CD4-positive, alpha-beta memory T cell (primary cell): ENCODE measurements at regions not wholly inside any gene's neighbourhood (a gene's known extent, or its start where the extent isn't known, plus 50 kb on each side); places are given as distances from the start of the nearest gene placed in this dataset.

Source experiments
- CTCF ChIA-PET: fragments of 350-600 bp; sonication (Branson Sonifier 250); formaldehyde crosslinking; loops from one replicate; lab custom pipeline; 2021; ENCODE audit warnings: inconsistent platforms; ENCODE audit not compliant: partially characterized antibody; lab: Charles Lee
- POLR2A ChIA-PET: fragments of 350-600 bp; sonication (Branson Sonifier 250); formaldehyde crosslinking; loops from one replicate; lab custom pipeline; 2021; ENCODE audit not compliant: partially characterized antibody; lab: Charles Lee
- DNase-seq, 5 donors: peaks; one replicate each; pipeline versions ENCODE4 v3.0.0 to v3.0.0-alpha.2; 2020 to 2022; ENCODE audit warnings: mixed read lengths in 1 of 5
- H3K27ac ChIP-seq: one replicate; pipeline ENCODE4 v1.7.0; 2013; ENCODE audit warnings: low read depth, low read length
- H3K27me3 ChIP-seq: 2 replicates; pipeline ENCODE4 v1.7.0; 2013; ENCODE audit warnings: mild to moderate bottlenecking, low read length, moderate library complexity; ENCODE audit not compliant: insufficient read depth
- H3K36me3 ChIP-seq: 2 replicates; pipeline ENCODE4 v1.7.0; 2013; ENCODE audit warnings: mild to moderate bottlenecking, low read length, moderate library complexity; ENCODE audit not compliant: insufficient read depth
- H3K4me1 ChIP-seq: 2 replicates; pipeline ENCODE4 v1.7.0; 2013; ENCODE audit warnings: mild to moderate bottlenecking, low read length, moderate library complexity; ENCODE audit not compliant: insufficient read depth
- H3K4me3 ChIP-seq, 2 donors: one replicate each; pipeline ENCODE4 v1.7.0; 2013; ENCODE audit warnings: low read length in 2 of 2, mild to moderate bottlenecking in 1 of 2
- H3K9me3 ChIP-seq, 2 donors: one replicate each; pipeline ENCODE4 v1.7.0; 2013; ENCODE audit warnings: low read length in 2 of 2, control low read depth in 1 of 2; ENCODE audit not compliant: control insufficient read depth in 1 of 2
- H3K27ac Mint-ChIP-seq, 7 donors: one replicate each; pipeline ENCODE4 v1.8.0; 2020 to 2021; ENCODE audit warnings: mixed read lengths in 7 of 7, mild to moderate bottlenecking in 6 of 7, inconsistent platforms in 3 of 7, moderate library complexity in 3 of 7
- H3K27me3 Mint-ChIP-seq, 2 donors: one replicate each; pipeline ENCODE4 v1.8.0; 2020 to 2021; ENCODE audit warnings: mixed read lengths in 2 of 2
- H3K36me3 Mint-ChIP-seq, 2 donors: one replicate each; pipeline ENCODE4 v1.8.0; 2020 to 2021; ENCODE audit warnings: mixed read lengths in 2 of 2, inconsistent platforms in 1 of 2, mild to moderate bottlenecking in 1 of 2
- H3K4me1 Mint-ChIP-seq, 4 donors: one replicate each; pipeline ENCODE4 v1.8.0; 2020 to 2021; ENCODE audit warnings: mixed read lengths in 4 of 4, mild to moderate bottlenecking in 1 of 4
- H3K4me3 Mint-ChIP-seq, 8 donors: one replicate each; pipeline ENCODE4 v1.8.0; 2020 to 2021; ENCODE audit warnings: mixed read lengths in 8 of 8, mild to moderate bottlenecking in 7 of 8, moderate library complexity in 6 of 8, inconsistent platforms in 3 of 8
- H3K9me3 Mint-ChIP-seq, 8 donors: one replicate each; pipeline ENCODE4 v1.8.0; 2020 to 2021; ENCODE audit warnings: mixed read lengths in 8 of 8, mild to moderate bottlenecking in 5 of 8, inconsistent platforms in 3 of 8, moderate library complexity in 1 of 8
- intact Hi-C: fragments of 100-400 bp; cut with micrococcal nuclease; formaldehyde crosslinking; loops from one replicate; pipeline ENCODE4 v1.15.1; 2023

DNA sequence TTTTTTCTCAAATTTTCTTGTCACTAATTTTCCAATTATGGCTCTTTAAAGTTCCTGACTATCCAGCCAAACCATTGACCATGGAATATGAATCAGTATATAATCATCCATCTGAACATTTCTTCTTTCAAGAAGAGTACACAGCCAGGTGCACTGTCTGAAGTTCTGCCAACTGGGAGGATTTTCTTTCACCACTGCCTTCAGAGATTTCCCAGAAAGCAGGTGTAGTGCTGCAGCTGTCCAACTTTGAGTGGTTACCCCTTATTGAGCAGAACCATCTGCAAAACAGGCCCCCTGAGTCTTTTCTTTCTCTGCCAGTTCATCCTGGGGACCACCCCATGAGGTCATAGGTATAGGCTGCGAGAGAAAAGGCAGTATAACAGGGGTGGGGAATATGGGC lies 1213.2 kb downstream of the RAPGEF2 start:
- peaks cover 0 to 4% of the 10 kb centered on the region in 2 donors for H3K9me3 ChIP-seq
- H3K27ac ChIP-seq = no peak overlapping the region
- H3K27me3 ChIP-seq = no peaks in the 10 kb centered on the region
- intact Hi-C loops = no loop called here
- Mint-ChIP-seq H3K4me1 (no peaks in the 10 kb centered on the region), H3K36me3 (no peaks in the 10 kb centered on the region), H3K4me3 (no peak overlapping the region), H3K27me3 (no peaks in the 10 kb centered on the region), H3K9me3 (peaks cover 0 to 7% (median 3%) of the 10 kb centered on the region in 8 donors), H3K27ac (no peak overlapping the region)
- no peaks in the 10 kb centered on the region for H3K4me1 ChIP-seq
- DNase-seq = no peak
- no peak overlapping the region for H3K4me3 ChIP-seq
- ChIA-PET POLR2A (no interaction called here), CTCF (no interaction called here)
- no peaks in the 10 kb centered on the region for H3K36me3 ChIP-seq

DNA sequence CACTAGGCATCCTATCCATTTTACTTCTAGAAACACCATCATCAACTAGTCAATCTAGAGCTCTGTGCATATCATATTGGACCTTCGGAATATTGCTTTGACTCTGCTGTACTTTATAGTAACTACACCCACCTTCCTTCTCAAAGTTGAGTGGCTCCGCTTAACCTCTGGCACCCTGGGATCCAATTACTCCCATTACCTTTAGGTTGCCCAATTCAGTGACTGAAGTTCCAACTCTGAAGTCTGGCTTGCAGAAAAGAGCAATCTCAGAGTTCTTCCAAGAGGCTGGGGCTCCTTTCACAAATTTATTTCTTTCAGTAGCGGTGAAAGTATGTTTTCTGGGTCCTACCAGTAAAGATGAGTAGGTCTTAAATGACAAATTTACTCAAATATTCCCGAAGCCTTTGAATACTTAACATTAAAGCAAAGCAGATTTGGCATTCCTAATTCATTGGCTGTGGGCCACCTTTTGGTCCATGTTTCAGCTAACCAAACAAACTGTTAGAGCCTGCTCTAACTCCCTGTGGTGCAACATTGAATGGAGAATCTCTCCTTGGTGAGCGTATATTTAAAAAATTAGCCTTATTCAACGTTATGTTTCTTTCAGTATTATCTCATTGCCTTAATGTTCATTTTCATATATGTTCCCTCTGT lies 1215.8 kb downstream of the RAPGEF2 start:
- Mint-ChIP-seq H3K4me1 (no peaks in the 10 kb centered on the region), H3K27me3 (no peaks in the 10 kb centered on the region), H3K9me3 (peaks cover 0 to 6% (median 2%) of the 10 kb centered on the region in 8 donors), H3K27ac (no peak overlapping the region), H3K36me3 (no peaks in the 10 kb centered on the region), H3K4me3 (no peak overlapping the region)
- H3K9me3 ChIP-seq = peaks cover 0 to 4% of the 10 kb centered on the region in 2 donors
- no peaks in the 10 kb centered on the region for H3K27me3 ChIP-seq
- no peak overlapping the region for H3K27ac ChIP-seq
- no peak overlapping the region for H3K4me3 ChIP-seq
- no peaks in the 10 kb centered on the region for H3K36me3 ChIP-seq
- no peaks in the 10 kb centered on the region for H3K4me1 ChIP-seq
- ChIA-PET CTCF (no interaction called here), POLR2A (no interaction called here)
- DNase-seq = no peak
- intact Hi-C loops = no loop called here

DNA sequence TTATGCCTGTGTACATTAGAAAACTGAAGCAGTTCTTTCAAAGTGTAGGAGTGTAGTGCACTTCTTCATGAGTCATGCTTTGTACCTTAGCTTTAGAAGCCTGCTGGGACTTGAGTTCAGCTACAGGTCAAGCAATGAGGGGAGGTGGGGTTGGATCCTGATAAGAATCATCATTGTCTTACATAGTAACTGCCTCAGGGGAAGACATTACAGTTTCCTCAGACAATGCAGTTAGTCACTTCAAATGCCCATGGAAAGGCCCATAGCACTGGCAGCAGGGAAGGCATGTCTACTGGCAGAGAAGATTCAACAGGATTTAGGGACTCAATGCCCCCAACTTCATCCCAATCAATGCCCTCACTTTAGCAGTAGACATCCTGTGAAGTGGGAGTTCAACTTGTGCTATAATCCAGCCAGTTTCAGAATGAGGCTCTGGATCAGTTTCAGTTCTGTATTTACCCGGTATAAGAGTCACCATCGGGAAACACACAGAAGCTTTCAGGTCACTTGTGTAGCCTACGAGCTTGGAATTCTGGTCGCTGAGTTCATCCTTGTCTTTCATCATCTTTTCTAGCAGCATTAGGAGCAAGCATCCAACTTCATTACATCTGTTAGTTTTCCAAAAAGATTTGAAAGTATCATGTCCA lies 1216.5 kb downstream of the RAPGEF2 start:
- no peak for DNase-seq
- ChIA-PET CTCF (no interaction called here), POLR2A (no interaction called here)
- H3K36me3 Mint-ChIP-seq = no peaks in the 10 kb centered on the region
- intact Hi-C loops = no loop called here
- no peak overlapping the region for H3K27ac Mint-ChIP-seq
- peaks cover 0 to 6% (median 1%) of the 10 kb centered on the region in 8 donors for H3K9me3 Mint-ChIP-seq
- Histone ChIP-seq H3K4me3 (no peak overlapping the region), H3K4me1 (no peaks in the 10 kb centered on the region), H3K27me3 (no peaks in the 10 kb centered on the region), H3K27ac (no peak overlapping the region), H3K9me3 (peaks cover 0 to 4% of the 10 kb centered on the region in 2 donors), H3K36me3 (no peaks in the 10 kb centered on the region)
- H3K27me3 Mint-ChIP-seq = no peaks in the 10 kb centered on the region
- no peak overlapping the region for H3K4me3 Mint-ChIP-seq
- no peaks in the 10 kb centered on the region for H3K4me1 Mint-ChIP-seq

DNA sequence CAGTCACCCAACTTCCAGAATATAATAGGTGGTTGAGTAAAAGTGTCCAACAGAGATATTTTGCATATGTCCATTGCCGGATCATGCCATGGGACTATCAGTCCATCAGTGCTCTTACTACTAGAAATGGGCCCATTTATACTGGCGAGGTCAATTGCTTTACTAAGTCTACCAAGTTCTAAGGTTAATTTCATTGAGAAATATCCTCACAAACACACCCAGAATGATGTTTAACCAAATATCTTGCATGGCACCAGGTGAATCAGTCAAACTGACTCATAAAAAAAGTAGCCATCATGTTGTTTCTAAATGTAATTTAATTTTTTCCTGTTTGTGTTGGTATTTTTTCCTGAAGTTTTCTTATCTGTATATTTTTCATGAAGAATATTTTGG lies 1217.0 kb downstream of the RAPGEF2 start:
- CTCF ChIA-PET = no interaction called here
- Histone ChIP-seq H3K4me3 (no peak overlapping the region), H3K27me3 (no peaks in the 10 kb centered on the region), H3K9me3 (peaks cover 0 to 4% of the 10 kb centered on the region in 2 donors), H3K36me3 (no peaks in the 10 kb centered on the region), H3K4me1 (no peaks in the 10 kb centered on the region), H3K27ac (no peak overlapping the region)
- intact Hi-C loops = no loop called here
- no peak for DNase-seq
- no peak overlapping the region for H3K27ac Mint-ChIP-seq
- POLR2A ChIA-PET = no interaction called here
- H3K9me3 Mint-ChIP-seq = peaks cover 0 to 6% (median under 1%) of the 10 kb centered on the region in 8 donors
- no peak overlapping the region for H3K4me3 Mint-ChIP-seq
- no peaks in the 10 kb centered on the region for H3K27me3 Mint-ChIP-seq
- no peaks in the 10 kb centered on the region for H3K4me1 Mint-ChIP-seq
- no peaks in the 10 kb centered on the region for H3K36me3 Mint-ChIP-seq

DNA sequence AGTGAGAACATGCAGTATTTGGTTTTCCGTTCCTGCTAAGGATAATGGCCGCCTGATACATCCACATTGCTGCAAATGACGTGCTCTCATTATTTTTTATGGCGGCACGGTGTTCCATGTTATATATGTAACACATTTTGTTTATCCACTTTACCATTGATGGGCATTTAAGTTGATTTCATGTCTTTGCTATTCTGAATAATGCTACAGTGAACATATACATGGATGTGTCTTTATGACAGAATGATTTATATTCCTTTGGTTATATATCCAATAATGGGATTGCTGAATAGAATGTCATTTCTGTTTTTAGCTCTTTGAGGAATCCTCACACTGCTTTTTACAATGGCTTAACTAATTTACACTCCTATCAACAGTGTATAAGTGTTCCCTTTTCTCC lies 1223.2 kb downstream of the RAPGEF2 start:
- H3K4me1 ChIP-seq = no peaks in the 10 kb centered on the region
- no peaks in the 10 kb centered on the region for H3K27me3 Mint-ChIP-seq
- DNase-seq = no peak
- H3K4me1 Mint-ChIP-seq = no peaks in the 10 kb centered on the region
- H3K9me3 ChIP-seq = no peaks in the 10 kb centered on the region
- H3K27ac ChIP-seq = no peak overlapping the region
- intact Hi-C loops = no loop called here
- no peaks in the 10 kb centered on the region for H3K27me3 ChIP-seq
- H3K27ac Mint-ChIP-seq = no peak overlapping the region
- peaks cover 0 to 11% (median 2%) of the 10 kb centered on the region in 8 donors for H3K9me3 Mint-ChIP-seq
- POLR2A ChIA-PET = no interaction called here
- H3K36me3 Mint-ChIP-seq = no peaks in the 10 kb centered on the region
- no peak overlapping the region for H3K4me3 Mint-ChIP-seq
- H3K36me3 ChIP-seq = no peaks in the 10 kb centered on the region
- no peak overlapping the region for H3K4me3 ChIP-seq
- CTCF ChIA-PET = no interaction called here

DNA sequence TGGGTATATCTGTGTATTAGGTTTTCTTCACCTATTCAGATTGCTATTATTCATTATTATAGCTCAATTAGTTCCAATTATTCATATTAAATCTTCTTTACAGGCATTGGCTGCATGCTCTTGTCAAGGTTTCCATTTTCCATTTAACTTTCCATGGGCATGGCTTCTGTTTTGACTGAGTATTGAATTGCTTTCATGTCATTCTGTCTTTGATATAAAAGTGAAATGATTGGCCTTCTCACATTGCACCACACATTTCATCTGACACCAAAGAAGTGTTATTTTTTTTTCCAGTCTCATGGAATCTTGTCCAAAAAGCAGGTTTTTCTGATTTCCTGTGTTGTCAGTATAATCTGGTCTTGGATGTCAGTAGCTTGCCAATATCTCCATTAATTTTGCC lies 1244.3 kb downstream of the RAPGEF2 start:
- ChIA-PET POLR2A (no interaction called here), CTCF (no interaction called here)
- intact Hi-C loops = no loop called here
- H3K27me3 ChIP-seq = no peaks in the 10 kb centered on the region
- H3K4me3 ChIP-seq = no peak overlapping the region
- no peaks in the 10 kb centered on the region for H3K4me1 ChIP-seq
- H3K9me3 Mint-ChIP-seq = peaks cover 0 to 14% (median 0%) of the 10 kb centered on the region in 8 donors
- H3K36me3 Mint-ChIP-seq = no peaks in the 10 kb centered on the region
- H3K9me3 ChIP-seq = no peaks in the 10 kb centered on the region
- no peak for DNase-seq
- no peaks in the 10 kb centered on the region for H3K27me3 Mint-ChIP-seq
- no peak overlapping the region for H3K27ac ChIP-seq
- no peak overlapping the region for H3K27ac Mint-ChIP-seq
- no peaks in the 10 kb centered on the region for H3K36me3 ChIP-seq
- H3K4me3 Mint-ChIP-seq = no peak overlapping the region
- no peaks in the 10 kb centered on the region for H3K4me1 Mint-ChIP-seq

DNA sequence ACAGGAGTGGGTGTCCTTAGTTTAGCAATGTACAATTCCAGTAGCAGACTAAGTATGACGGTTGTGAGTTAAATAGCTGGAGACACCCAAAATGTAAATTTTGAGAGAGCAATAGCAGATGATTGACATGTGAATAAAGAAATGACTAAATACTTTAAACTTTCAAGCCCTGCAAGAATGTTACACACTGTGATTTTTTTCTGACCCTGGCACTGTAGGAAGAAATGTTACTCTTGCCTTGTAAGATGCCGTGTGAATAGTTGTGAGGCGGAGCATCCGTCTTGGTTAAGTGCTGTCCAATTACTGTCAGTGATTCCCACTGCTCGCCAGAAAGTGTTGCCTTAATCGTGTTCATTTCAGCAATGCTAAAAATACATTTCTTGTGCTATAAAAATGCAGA lies 1248.1 kb downstream of the RAPGEF2 start:
- H3K27me3 ChIP-seq = no peaks in the 10 kb centered on the region
- no peak overlapping the region for H3K4me3 ChIP-seq
- Mint-ChIP-seq H3K36me3 (no peaks in the 10 kb centered on the region), H3K4me1 (no peaks in the 10 kb centered on the region), H3K9me3 (peaks cover 0 to 4% (median 0%) of the 10 kb centered on the region in 8 donors), H3K4me3 (no peak overlapping the region), H3K27me3 (no peaks in the 10 kb centered on the region), H3K27ac (no peak overlapping the region)
- no peaks in the 10 kb centered on the region for H3K36me3 ChIP-seq
- H3K4me1 ChIP-seq = no peaks in the 10 kb centered on the region
- ChIA-PET CTCF (no interaction called here), POLR2A (no interaction called here)
- no peak for DNase-seq
- intact Hi-C loops = no loop called here
- no peaks in the 10 kb centered on the region for H3K9me3 ChIP-seq
- no peak overlapping the region for H3K27ac ChIP-seq
